AG10803 (cell line): ENCODE measurements at regions not wholly inside any gene's neighbourhood (a gene's known extent, or its start where the extent isn't known, plus 50 kb on each side); places are given as distances from the start of the nearest gene placed in this dataset.
"Not testable (repeated sequence)": the region's sequence is repeated elsewhere in the genome, so short reads cannot be mapped to it uniquely, and the experiment has no call there.

ENCODE experiments used
- DNase-seq: peaks from one replicate; pipeline ENCODE4 v3.0.0; 2010; ENCODE audit warnings: low read depth
- H3K4me3 ChIP-seq: 2 replicates; pipeline ENCODE4 v1.5.1; 2011; ENCODE audit warnings: mild to moderate bottlenecking, low read length, control low read depth
- TF ChIP-seq, protein P1 (sequence below): conservative IDR thresholded peaks from 2 replicates; pipeline ENCODE4 v1.5.1; 2011; ENCODE audit warnings: mild to moderate bottlenecking, low read length, control low read depth, inconsistent platforms

DNA sequence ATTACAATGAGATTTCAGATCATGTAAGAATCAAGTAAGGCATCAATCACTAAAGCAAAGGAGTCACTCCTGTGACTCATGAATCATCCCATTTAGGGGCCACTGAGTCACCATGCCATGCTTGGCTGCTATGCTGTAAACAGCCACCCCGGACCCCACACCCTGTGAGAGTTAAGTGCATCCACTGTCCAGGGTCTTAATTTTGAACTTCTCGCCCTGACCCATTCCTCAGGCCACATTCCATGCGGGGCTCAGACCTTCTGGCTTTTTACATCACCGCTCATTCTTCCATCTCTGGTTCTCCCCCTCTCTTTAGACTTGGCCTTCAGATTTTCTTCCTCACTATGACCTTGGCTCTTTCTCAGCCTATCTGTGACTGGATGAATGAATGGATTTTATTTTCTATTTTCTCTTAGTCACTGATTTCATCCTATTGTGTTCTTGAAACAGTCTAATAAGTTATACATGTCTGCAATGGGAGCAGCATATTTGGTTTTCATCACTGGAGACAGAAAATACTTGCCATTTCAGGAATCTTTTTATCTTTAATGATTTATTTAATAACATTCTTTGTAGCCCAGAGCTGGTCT lies 239.6 kb downstream of the SKIDA1 start:
- peak; percentile 51 for DNase-seq
- TF ChIP-seq, protein P1, sequence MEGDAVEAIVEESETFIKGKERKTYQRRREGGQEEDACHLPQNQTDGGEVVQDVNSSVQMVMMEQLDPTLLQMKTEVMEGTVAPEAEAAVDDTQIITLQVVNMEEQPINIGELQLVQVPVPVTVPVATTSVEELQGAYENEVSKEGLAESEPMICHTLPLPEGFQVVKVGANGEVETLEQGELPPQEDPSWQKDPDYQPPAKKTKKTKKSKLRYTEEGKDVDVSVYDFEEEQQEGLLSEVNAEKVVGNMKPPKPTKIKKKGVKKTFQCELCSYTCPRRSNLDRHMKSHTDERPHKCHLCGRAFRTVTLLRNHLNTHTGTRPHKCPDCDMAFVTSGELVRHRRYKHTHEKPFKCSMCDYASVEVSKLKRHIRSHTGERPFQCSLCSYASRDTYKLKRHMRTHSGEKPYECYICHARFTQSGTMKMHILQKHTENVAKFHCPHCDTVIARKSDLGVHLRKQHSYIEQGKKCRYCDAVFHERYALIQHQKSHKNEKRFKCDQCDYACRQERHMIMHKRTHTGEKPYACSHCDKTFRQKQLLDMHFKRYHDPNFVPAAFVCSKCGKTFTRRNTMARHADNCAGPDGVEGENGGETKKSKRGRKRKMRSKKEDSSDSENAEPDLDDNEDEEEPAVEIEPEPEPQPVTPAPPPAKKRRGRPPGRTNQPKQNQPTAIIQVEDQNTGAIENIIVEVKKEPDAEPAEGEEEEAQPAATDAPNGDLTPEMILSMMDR: no peak
- no peak overlapping the region for H3K4me3 ChIP-seq

DNA sequence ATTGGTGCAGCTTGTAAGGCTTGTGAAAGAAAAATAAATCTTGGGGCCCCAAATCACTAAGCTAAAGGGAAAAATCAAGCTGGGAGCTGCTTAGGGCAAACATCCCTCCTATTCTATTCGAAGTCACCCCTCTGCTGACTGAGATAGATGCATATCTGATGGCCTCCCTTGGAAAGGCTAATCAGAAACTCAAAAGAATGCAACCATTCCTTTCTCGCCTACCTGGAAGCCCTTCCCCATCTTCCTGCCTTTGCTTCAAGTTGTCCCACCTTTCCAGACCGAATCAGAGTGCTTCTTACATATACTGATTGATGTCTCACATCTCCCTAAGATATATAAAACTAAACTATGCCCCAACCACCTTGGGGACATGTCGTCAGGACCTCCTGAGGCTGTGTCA lies 240.3 kb downstream of the SKIDA1 start:
- no peak overlapping the region for H3K4me3 ChIP-seq
- TF ChIP-seq, protein P1: no peak
- no peak for DNase-seq

DNA sequence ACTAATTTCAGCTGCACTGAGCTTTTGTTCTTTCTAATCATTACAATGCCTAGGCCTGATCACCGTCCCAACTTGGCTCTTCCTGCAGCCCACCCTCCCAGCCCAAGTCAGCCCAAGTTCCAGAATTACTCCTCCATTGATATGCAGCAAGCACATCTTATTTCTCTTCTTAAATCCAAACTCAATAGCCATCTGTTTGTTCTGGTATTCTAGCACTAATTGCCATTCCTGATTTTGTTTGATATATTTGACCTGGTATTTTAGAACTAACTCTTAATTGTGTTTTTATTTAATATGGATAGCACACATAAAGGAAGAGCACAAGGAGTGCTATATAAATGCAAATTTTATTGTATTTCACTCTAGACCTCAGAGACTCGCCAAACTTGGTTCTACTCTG lies 241.2 kb downstream of the SKIDA1 start:
- H3K4me3 ChIP-seq: no peak overlapping the region
- TF ChIP-seq, protein P1: no peak
- DNase-seq: no peak

- H3K4me3 ChIP-seq, DNase-seq: not testable (repeated sequence)
These were observed 242.4 kb downstream of the SKIDA1 start for GRCh38 chr10:21283053-21283452.

DNA sequence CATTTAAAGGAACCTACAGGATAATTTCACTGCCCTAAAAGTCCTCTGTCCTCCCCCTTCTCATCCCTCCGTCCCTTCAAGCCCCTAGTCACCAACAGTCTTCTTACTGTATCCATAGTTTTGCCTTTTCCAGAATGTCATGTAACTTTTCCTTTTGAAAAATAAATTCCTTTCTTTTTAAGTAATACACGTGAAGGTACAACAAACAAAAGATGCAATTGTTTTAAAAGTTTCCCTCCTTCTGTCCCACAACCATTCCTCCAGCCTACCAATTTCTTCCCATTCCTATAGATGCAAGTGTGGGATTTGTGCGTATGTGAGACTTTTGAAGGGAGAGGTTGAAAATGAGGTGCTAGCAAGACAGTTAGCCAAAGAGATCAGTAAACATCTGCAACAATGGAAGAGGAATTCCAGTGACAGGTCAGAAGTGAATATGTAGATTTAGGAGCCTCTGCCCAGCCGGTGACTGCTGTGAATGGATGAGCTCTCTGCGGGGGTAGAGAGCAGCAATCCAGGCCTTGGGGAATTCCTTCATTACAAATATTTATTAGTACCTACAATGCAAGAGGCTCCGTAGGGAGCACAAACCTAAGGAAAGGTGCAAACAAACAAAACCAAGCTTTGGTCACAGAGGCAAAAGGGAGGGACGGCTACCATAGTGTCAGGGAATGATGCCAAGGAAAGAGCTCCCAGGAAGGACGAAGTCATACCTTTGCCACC lies 243.6 kb downstream of the SKIDA1 start:
- TF ChIP-seq, protein P1: no peak
- DNase-seq: no peak

DNA sequence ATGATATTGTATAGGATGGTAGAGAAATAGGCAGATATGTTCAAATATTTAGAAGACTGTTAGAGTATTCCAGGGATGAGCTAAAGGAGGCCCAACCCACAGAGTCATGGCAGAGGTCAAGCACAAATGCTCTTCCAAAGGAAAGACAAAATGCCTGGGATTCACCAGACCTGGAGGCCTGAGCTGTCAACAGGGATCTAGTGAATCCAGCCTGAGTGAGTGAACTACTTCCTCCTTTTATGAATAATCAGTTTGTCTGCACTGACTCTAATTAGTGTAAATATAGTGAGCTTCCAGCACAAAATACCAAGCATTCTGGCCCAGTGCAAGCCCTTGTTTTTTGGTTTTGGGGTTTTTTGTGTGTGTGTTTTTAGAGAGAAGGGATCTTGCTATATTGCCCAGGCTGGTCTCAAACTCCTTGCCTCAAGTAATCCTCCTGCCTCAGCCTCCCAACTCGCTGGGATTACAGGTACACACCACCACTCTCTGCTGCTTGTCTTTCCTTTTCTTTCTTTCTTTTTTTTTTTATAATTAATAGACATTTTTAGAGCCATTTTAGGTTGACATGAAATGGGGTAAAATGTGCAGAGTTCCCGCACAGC lies 244.4 kb downstream of the SKIDA1 start:
- DNase-seq: peak; percentile 26
- TF ChIP-seq, protein P1: no peak
- H3K4me3 ChIP-seq: no peak overlapping the region

More for the DNA sequence above, 243.6 kb downstream of the SKIDA1 start:
- no peak overlapping the region for H3K4me3 ChIP-seq

GRCh38 chr10:21280037-21280436 lies 245.4 kb downstream of the SKIDA1 start:
- TF ChIP-seq, protein P1: no peak
- no peak for DNase-seq
- H3K4me3 ChIP-seq: no peak overlapping the region
